ENCODE measurements at regions not wholly inside any gene's neighbourhood (a gene's known extent, or its start where the extent isn't known, plus 50 kb on each side); places are given as distances from the start of the nearest gene placed in this dataset.

GRCh38 chr22:25370322-25370721 is 150.9 kb downstream of the CRYBB2 start:
- Histone ChIP-seq H3K4me2 (ENCODE audit: low read length) (no peak overlapping the region), H3K9me3 (replicated peaks; ENCODE audit: low read length) (no peaks in the 10 kb centered on the region), H3K4me3 (ENCODE audit: low read length) (no peak overlapping the region), H3K4me1 (ENCODE audit: control insufficient read depth, insufficient read depth, low read length) (peaks cover 17% of the 10 kb centered on the region), H3K9ac (ENCODE audit: low read depth, low read length) (no peak overlapping the region), H3K36me3 (ENCODE audit: insufficient read depth, low read length) (peaks cover 3% of the 10 kb centered on the region), H3K27me3 (ENCODE audit: control insufficient read depth, insufficient read depth, low read length) (no peaks in the 10 kb centered on the region)

GRCh38 chr22:25372000-25372595 is 152.7 kb downstream of the CRYBB2 start:
- no peak overlapping the region for H3K4me2 ChIP-seq (ENCODE audit: low read length)
- H3K4me3 ChIP-seq (ENCODE audit: low read length): no peak overlapping the region
- no peaks in the 10 kb centered on the region for H3K9me3 ChIP-seq (replicated peaks; ENCODE audit: low read length)
- H3K9ac ChIP-seq (ENCODE audit: low read depth, low read length): no peak overlapping the region
- no peaks in the 10 kb centered on the region for H3K27me3 ChIP-seq (ENCODE audit: control insufficient read depth, insufficient read depth, low read length)
- H3K4me1 ChIP-seq (ENCODE audit: control insufficient read depth, insufficient read depth, low read length): peaks cover 17% of the 10 kb centered on the region
- peaks cover 7% of the 10 kb centered on the region for H3K36me3 ChIP-seq (ENCODE audit: insufficient read depth, low read length)

GRCh38 chr22:25373961-25374360 is 154.5 kb downstream of the CRYBB2 start:
- Histone ChIP-seq H3K9ac (ENCODE audit: low read depth, low read length) (no peak overlapping the region), H3K36me3 (ENCODE audit: insufficient read depth, low read length) (peaks cover 12% of the 10 kb centered on the region), H3K4me2 (ENCODE audit: low read length) (no peak overlapping the region), H3K9me3 (replicated peaks; ENCODE audit: low read length) (no peaks in the 10 kb centered on the region), H3K4me3 (ENCODE audit: low read length) (no peak overlapping the region), H3K27me3 (ENCODE audit: control insufficient read depth, insufficient read depth, low read length) (no peaks in the 10 kb centered on the region), H3K4me1 (ENCODE audit: control insufficient read depth, insufficient read depth, low read length) (peaks cover 7% of the 10 kb centered on the region)

- Histone ChIP-seq H3K4me1 (ENCODE audit: control insufficient read depth, insufficient read depth, low read length) (peaks cover 7% of the 10 kb centered on the region), H3K9ac (ENCODE audit: low read depth, low read length) (no peak overlapping the region), H3K4me3 (ENCODE audit: low read length) (no peak overlapping the region), H3K9me3 (replicated peaks; ENCODE audit: low read length) (no peaks in the 10 kb centered on the region), H3K4me2 (ENCODE audit: low read length) (no peak overlapping the region), H3K36me3 (ENCODE audit: insufficient read depth, low read length) (peaks cover 12% of the 10 kb centered on the region), H3K27me3 (ENCODE audit: control insufficient read depth, insufficient read depth, low read length) (no peaks in the 10 kb centered on the region)
Measured at GRCh38 chr22:25374869-25375268, 155.4 kb downstream of the CRYBB2 start.

- no peaks in the 10 kb centered on the region for H3K9me3 ChIP-seq (replicated peaks; ENCODE audit: low read length)
- H3K27me3 ChIP-seq (ENCODE audit: control insufficient read depth, insufficient read depth, low read length): no peaks in the 10 kb centered on the region
- H3K36me3 ChIP-seq (ENCODE audit: insufficient read depth, low read length): peaks cover 12% of the 10 kb centered on the region
- H3K4me2 ChIP-seq (ENCODE audit: low read length): no peak overlapping the region
- no peak overlapping the region for H3K4me3 ChIP-seq (ENCODE audit: low read length)
- H3K4me1 ChIP-seq (ENCODE audit: control insufficient read depth, insufficient read depth, low read length): peaks cover 7% of the 10 kb centered on the region
- no peak overlapping the region for H3K9ac ChIP-seq (ENCODE audit: low read depth, low read length)
Measured at GRCh38 chr22:25375683-25376082, 156.2 kb downstream of the CRYBB2 start.

GRCh38 chr22:25377699-25378098 is 158.3 kb downstream of the CRYBB2 start:
- no peak overlapping the region for H3K4me2 ChIP-seq (ENCODE audit: low read length)
- H3K4me1 ChIP-seq (ENCODE audit: control insufficient read depth, insufficient read depth, low read length): peaks cover 7% of the 10 kb centered on the region
- H3K9ac ChIP-seq (ENCODE audit: low read depth, low read length): no peak overlapping the region
- no peak overlapping the region for H3K4me3 ChIP-seq (ENCODE audit: low read length)
- H3K27me3 ChIP-seq (ENCODE audit: control insufficient read depth, insufficient read depth, low read length): no peaks in the 10 kb centered on the region
- H3K36me3 ChIP-seq (ENCODE audit: insufficient read depth, low read length): peaks cover 9% of the 10 kb centered on the region
- H3K9me3 ChIP-seq (replicated peaks; ENCODE audit: low read length): no peaks in the 10 kb centered on the region

- Histone ChIP-seq H3K9ac (ENCODE audit: low read depth, low read length) (no peak overlapping the region), H3K27me3 (ENCODE audit: control insufficient read depth, insufficient read depth, low read length) (no peaks in the 10 kb centered on the region), H3K4me2 (ENCODE audit: low read length) (no peak overlapping the region), H3K4me1 (ENCODE audit: control insufficient read depth, insufficient read depth, low read length) (no peaks in the 10 kb centered on the region), H3K36me3 (ENCODE audit: insufficient read depth, low read length) (peaks cover 9% of the 10 kb centered on the region), H3K4me3 (ENCODE audit: low read length) (no peak overlapping the region), H3K9me3 (replicated peaks; ENCODE audit: low read length) (no peaks in the 10 kb centered on the region)
Measured at GRCh38 chr22:25380122-25380747, 160.8 kb downstream of the CRYBB2 start.

GRCh38 chr22:25382762-25383161 is 163.3 kb downstream of the CRYBB2 start:
- no peaks in the 10 kb centered on the region for H3K36me3 ChIP-seq (ENCODE audit: insufficient read depth, low read length)
- H3K9me3 ChIP-seq (replicated peaks; ENCODE audit: low read length): no peaks in the 10 kb centered on the region
- H3K4me1 ChIP-seq (ENCODE audit: control insufficient read depth, insufficient read depth, low read length): no peaks in the 10 kb centered on the region
- H3K4me3 ChIP-seq (ENCODE audit: low read length): no peak overlapping the region
- H3K4me2 ChIP-seq (ENCODE audit: low read length): no peak overlapping the region
- no peak overlapping the region for H3K9ac ChIP-seq (ENCODE audit: low read depth, low read length)
- no peaks in the 10 kb centered on the region for H3K27me3 ChIP-seq (ENCODE audit: control insufficient read depth, insufficient read depth, low read length)

- Histone ChIP-seq H3K4me3 (ENCODE audit: low read length) (no peak overlapping the region), H3K9me3 (replicated peaks; ENCODE audit: low read length) (no peaks in the 10 kb centered on the region), H3K4me2 (ENCODE audit: low read length) (no peak overlapping the region), H3K27me3 (ENCODE audit: control insufficient read depth, insufficient read depth, low read length) (no peaks in the 10 kb centered on the region), H3K9ac (ENCODE audit: low read depth, low read length) (no peak overlapping the region), H3K4me1 (ENCODE audit: control insufficient read depth, insufficient read depth, low read length) (no peaks in the 10 kb centered on the region), H3K36me3 (ENCODE audit: insufficient read depth, low read length) (no peaks in the 10 kb centered on the region)
Measured at GRCh38 chr22:25383278-25383820, 163.9 kb downstream of the CRYBB2 start.

GRCh38 chr22:25383892-25384291 is 164.5 kb downstream of the CRYBB2 start:
- Histone ChIP-seq H3K4me2 (ENCODE audit: low read length) (no peak overlapping the region), H3K36me3 (ENCODE audit: insufficient read depth, low read length) (no peaks in the 10 kb centered on the region), H3K4me1 (ENCODE audit: control insufficient read depth, insufficient read depth, low read length) (no peaks in the 10 kb centered on the region), H3K9ac (ENCODE audit: low read depth, low read length) (no peak overlapping the region), H3K9me3 (replicated peaks; ENCODE audit: low read length) (no peaks in the 10 kb centered on the region), H3K4me3 (ENCODE audit: low read length) (no peak overlapping the region), H3K27me3 (ENCODE audit: control insufficient read depth, insufficient read depth, low read length) (no peaks in the 10 kb centered on the region)

GRCh38 chr22:25386538-25386884 is 167.1 kb downstream of the CRYBB2 start:
- no peaks in the 10 kb centered on the region for H3K36me3 ChIP-seq (ENCODE audit: insufficient read depth, low read length)
- H3K4me1 ChIP-seq (ENCODE audit: control insufficient read depth, insufficient read depth, low read length): no peaks in the 10 kb centered on the region
- H3K4me3 ChIP-seq (ENCODE audit: low read length): no peak overlapping the region
- no peak overlapping the region for H3K9ac ChIP-seq (ENCODE audit: low read depth, low read length)
- no peaks in the 10 kb centered on the region for H3K9me3 ChIP-seq (replicated peaks; ENCODE audit: low read length)
- H3K27me3 ChIP-seq (ENCODE audit: control insufficient read depth, insufficient read depth, low read length): no peaks in the 10 kb centered on the region
- H3K4me2 ChIP-seq (ENCODE audit: low read length): no peak overlapping the region

GRCh38 chr22:25388415-25388814 is 169.0 kb downstream of the CRYBB2 start:
- H3K9me3 ChIP-seq (replicated peaks; ENCODE audit: low read length): no peaks in the 10 kb centered on the region
- H3K4me3 ChIP-seq (ENCODE audit: low read length): no peak overlapping the region
- H3K4me1 ChIP-seq (ENCODE audit: control insufficient read depth, insufficient read depth, low read length): no peaks in the 10 kb centered on the region

More at GRCh38 chr22:25388415-25388814, 169.0 kb downstream of the CRYBB2 start:
- no peaks in the 10 kb centered on the region for H3K27me3 ChIP-seq (ENCODE audit: control insufficient read depth, insufficient read depth, low read length)
- no peak overlapping the region for H3K4me2 ChIP-seq (ENCODE audit: low read length)
- H3K9ac ChIP-seq (ENCODE audit: low read depth, low read length): no peak overlapping the region
- H3K36me3 ChIP-seq (ENCODE audit: insufficient read depth, low read length): no peaks in the 10 kb centered on the region

Data from skeletal muscle satellite cell (primary cell).